ENCODE measurements at regions not wholly inside any gene's neighbourhood (a gene's known extent, or its start where the extent isn't known, plus 50 kb on each side); places are given as distances from the start of the nearest gene placed in this dataset.

DNA sequence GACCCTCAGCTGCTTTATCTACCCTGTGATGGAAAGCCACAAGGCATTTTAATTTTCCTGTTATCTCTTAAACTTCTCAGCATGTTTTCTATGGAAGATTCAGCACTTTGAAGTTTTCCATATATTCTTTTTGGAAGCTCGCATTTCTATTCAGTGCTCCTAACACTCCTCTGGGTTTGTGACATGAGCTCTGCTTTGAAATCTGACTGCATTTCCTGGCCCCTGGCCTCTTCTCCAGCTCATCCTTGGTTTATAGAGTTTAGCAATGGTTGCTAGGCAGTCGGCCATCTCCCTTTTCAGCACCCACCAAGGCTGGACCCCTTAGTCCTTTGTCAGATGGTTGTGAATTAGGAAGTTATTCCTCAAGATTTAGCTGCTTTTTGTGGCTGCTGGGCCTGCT lies 150.6 kb downstream of the KCNA5 start:
- DNase-seq (ENCODE audit: low spot score) (no peak), ATAC-seq (no peak)

DNA sequence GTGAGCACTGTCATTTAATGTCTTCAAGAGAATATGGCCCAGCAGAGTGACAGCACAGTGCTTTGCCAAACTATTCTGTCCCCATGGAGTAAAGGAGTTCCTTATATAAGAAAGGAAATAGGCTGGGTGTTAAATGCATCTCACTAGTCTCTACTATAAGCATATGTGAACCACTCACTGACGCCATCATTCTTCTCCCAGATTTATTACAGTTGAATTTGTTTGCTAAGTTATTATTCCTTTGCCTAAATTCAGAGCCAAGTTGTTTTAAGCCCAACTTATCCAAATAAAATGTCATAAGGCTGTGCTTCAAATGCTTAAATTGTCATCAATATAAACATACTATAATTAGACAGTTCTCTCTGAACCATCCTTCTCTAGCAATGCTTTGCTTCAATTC lies 151.6 kb downstream of the KCNA5 start:
- DNase-seq (ENCODE audit: low spot score): no peak
- no peak for ATAC-seq

DNA sequence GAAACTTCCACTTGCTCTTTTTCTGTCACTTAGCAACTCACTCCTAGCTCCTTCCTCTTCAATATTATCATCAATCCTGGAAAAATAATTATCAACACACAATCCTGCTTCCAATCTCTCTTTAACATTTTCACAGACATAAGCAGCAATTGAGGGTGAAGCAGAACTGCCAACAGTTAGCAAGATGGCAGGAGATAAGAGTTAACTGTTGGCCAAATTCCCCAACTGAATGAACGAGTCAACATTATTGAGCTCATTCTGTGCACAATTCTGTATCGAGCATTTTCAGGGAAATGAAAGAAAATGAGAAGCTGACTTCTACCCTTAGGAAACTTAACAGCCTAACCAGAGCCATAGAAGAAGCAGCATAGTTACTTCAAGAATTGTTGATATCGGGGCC lies 152.0 kb downstream of the KCNA5 start:
- DNase-seq (ENCODE audit: low spot score) (no peak), ATAC-seq (no peak)

DNA sequence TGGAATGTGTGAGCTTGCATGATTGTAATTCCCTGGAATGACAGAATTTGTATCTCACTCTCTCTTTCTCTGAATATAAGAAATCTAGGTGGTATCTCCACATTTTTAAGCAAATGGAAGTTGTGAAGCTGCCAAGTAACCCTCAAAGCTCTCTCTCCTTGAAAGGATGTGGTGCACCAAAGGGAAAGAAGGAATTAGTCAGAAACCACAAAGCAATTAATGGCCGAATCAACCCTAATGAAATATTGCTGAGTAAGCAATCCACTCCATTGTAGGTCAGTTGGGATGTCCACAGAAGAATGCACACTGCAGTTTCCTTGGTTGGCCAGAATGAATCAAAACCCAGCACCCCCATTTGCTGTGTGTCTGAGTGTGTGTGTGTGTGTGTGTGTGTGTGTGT lies 153.5 kb downstream of the KCNA5 start:
- ATAC-seq (no peak), DNase-seq (ENCODE audit: low spot score) (no peak)

DNA sequence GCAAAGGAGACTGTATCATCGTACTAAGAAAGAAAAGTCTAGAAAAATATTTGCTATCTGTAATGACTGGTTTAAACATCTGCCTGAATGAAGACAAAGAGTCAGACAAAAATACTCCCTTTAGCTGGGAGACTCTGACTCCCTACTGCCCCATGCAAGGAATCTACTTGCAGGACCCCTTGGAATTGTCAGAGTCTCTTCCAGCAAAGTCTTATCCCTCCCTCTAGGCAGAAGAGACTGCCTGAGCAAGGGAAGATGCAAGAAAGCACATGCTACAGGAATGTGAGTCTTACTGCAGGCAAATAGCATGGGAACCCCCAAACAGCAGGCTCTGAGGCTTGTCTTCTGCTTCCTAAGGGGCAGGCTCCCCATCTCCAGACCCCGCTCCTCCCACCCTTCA lies 154.0 kb downstream of the KCNA5 start:
- ATAC-seq (no peak), DNase-seq (ENCODE audit: low spot score) (no peak)

DNA sequence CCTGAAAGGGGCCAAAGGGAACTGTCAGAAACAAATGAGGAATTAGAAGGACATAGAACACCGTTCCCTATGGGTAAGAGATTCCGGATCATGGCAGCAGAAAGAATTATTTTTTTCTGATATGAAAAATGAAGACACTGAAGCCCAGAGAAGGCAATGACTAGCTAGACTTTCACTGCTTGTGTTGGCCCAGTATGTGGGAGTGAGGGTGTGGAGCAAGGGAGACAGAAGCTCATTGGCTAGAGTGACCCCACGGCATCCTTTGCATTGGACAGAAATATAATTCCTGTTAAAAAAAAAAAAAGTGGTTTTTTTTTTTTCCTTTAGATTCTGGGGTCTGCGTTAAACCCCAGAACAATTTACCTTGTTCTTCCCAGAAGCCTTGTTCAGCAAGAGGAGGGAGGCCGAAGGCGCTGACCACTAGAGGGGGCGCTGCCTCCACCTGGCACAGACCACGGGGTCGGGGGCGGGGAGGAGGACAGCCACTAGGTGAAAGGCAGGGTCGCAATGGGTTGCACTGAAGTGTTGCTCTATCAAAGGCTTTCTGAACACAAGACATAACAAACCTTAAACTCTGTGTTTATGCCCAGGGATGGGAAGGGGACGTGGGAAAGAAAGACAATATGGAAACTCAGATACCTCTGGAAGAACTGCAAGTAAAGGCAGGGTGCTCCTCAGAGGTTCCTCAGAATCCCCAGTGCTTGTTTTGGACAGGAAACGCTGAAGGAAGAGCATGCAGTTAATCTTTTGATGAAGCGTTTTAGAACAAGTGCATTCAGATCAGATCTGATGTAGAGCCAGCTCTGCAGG lies 156.8 kb downstream of the KCNA5 start:
- ATAC-seq (peak; percentile 76), DNase-seq (ENCODE audit: low spot score) (no peak)

DNA sequence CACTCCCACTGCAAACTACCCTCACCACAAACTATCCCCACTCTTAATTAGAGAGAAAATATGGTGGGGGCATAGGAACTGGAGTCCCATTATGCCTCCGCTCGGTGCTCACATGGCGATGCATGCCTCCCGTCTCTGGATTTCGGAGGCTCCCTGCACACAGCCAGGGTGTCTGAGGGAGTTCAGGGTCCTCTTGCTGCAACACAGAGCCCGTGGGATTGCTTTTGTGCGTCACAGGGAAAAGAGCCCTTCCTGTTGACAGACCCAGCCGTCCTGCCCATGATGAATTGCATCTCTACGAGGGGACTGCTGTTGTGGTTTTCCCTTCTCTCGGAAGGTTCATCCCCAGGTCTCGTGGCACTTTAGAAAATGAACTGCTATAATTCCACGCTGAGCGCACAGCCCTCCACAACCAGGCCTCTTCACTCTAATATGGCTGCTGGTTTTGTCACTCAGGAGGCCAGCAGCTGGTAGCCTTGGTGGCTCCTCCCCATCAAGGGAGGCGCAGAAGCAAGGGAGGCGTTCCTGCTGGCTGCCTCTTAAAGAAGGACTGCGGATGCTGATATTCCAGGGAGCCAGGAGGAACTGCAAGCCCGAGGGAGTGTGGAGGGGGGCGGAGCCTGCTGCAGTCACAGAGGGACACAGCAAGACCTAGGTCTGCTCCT lies 158.0 kb downstream of the KCNA5 start:
- DNase-seq (ENCODE audit: low spot score) (no peak), ATAC-seq (peak; percentile 60)

DNA sequence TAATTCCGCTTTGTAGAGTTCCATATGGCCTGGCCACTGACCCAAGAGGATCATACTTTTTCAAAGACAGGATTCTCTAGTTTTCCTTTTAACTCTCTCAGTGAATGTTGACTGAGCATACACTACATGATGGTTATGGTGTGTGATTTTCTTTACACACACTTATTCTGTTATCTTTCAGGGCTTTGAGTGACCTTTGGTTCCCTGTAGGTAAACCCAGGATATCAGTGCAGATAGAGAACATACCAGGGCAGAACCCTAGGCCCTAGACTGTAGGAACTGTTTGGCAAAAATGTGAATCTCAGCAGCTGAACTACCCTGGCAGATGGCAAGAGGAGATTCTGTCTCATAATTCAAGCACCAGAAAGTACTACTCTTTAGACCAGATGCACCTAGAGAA lies 159.6 kb downstream of the KCNA5 start:
- no peak for DNase-seq (ENCODE audit: low spot score)
- ATAC-seq: no peak

DNA sequence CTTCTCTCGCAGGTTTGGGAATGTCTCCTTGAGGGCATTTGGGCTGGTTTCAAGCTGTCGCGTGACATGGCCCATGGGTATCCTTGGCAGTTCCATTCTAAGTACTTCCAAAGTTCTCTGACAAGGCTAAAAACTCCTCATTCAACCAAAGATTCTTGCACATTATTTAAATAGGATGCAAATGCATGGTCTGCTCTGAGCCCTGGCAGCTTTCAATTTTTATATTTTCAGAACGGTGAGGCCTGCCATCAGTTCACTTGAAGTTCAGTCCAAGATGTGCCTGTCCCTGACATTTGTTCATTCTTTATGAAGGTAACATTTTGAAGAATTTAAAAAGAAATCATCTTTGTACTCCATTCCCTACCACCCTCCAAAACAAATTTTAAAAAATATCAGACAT lies 160.0 kb downstream of the KCNA5 start:
- DNase-seq (ENCODE audit: low spot score) (no peak), ATAC-seq (no peak)

DNA sequence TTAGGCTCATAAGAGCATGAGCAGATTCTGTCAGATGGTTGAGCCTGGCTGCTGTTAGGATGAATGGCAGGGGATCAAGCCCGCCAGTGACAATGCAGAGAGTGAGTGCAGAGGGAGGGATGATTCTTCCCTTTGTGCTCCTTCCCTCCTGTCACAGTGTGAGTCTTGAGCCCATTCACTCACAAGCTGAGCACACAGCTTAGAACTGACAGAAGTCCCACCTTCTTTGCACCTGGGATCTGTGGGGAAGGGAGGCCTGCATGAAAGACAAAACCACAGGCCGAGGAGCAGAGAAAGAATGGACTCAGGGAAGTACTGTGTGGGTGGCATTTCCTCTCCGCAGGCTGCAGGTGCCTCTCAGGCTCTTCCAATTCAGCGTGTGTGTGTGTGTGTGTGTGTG lies 160.6 kb downstream of the KCNA5 start:
- ATAC-seq: no peak
- DNase-seq (ENCODE audit: low spot score): no peak

DNA sequence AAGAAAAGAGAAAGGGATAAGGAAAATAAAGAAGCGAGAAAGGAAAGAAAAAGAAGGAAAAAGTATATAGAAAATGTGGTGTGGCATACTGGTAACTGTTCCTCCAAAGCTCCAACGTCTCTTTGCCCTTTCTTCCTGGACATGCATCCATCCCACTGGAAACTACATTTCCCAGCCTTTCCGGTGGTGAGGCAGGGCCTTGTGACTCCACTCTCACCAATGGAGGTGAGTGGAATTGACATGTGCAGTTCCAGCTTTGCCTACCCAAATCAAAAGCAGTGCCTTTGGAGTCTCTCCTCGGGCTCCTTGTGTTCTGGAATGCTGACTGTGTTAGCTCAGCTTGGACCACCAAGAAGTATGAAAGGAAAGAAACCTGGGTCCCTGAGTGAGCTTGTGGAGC lies 161.2 kb downstream of the KCNA5 start:
- ATAC-seq: no peak

DNA sequence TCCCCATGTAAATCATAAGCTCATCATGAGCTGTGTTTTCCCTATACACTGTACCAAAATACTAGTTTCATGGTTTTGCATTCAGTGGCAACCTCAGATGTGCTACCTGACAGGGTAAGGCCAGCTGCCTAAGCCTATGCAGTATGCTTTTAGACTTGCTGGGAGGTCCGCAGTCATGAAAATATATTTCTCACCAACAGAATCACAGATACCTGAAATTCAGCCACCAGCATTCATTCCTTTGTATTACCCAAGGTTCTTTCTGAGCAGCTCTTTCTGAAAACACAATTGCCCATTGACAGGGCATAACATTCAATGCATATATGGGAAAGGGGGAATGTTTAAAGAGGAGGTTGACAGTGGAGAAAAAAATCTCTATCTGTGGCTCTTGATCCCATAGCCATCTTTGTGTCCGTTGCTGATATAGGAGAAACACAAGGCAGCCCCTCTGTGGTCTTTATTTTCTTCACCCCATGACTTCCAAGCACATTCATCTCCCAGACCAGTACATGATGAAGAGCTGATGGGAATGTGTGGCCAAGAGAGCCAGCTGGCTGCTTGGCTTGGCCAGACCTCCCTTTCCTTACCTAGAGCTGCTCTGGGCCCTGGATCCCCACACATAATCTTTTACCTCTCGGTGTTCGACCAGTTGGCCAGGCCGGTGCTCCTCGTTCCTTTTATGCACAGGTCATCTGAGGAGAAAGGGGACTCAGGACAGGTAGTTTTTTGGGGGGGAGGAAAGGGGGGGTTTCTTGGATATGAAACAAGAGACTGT lies 162.9 kb downstream of the KCNA5 start:
- no peak for ATAC-seq

More for the DNA sequence above, 161.2 kb downstream of the KCNA5 start:
- no peak for DNase-seq (ENCODE audit: low spot score)

DNA sequence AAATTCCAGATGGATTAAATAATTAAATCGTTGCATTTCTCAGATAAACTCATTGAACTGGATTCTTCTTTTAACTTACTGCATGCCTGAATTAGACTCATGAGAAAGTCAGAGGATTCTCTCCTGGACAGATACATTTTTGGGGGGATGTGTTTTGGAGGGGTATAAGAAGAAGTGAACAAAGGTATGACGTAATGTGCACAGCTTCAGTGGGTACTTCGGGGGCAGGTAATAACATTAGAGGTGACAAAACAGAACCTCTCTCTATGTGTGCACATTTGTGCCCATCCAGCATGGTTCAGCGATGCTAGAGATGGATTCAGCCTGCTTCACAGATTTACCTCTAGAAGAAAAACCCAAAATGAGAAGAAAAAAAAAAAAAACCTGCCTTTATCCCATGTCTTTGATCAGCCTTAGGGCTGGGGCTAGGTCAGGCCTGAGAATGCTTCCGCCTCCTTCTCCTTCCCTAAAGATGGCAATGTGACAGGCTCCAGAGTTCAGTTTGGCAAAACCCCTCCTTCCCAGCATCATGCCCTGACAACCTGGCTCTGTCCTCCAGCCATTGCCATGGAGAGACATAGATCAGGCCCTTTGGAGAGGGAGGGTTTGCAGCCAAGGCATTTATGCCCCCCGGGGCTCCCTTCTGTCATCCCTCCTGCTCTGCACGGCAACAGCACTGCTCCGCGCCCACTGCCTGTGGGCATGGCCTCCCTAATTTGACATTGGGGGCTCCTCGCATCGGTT lies 166.7 kb downstream of the KCNA5 start:
- no peak for ATAC-seq
- no peak for DNase-seq (ENCODE audit: low spot score)

More for the DNA sequence above, 162.9 kb downstream of the KCNA5 start:
- DNase-seq (ENCODE audit: low spot score): no peak

DNA sequence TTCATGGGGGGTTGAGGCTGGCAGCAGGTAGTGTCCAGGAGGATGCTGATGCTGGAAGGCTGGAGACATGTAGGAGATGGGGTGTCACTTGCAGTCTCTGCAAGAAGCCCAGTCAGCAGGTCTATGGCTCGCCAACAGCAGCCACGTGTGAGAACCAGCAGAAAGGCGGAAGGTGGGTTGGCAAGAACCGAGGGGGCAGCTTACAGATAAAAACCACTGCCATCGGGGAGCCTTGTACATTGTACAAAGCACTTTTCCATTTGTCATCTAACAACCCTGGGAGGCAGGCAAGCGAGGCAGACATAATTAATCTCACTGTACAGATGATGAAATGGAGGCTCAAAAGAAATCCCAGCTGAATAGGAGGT lies 167.2 kb downstream of the KCNA5 start:
- DNase-seq (ENCODE audit: low spot score): no peak
- no peak for ATAC-seq

DNA sequence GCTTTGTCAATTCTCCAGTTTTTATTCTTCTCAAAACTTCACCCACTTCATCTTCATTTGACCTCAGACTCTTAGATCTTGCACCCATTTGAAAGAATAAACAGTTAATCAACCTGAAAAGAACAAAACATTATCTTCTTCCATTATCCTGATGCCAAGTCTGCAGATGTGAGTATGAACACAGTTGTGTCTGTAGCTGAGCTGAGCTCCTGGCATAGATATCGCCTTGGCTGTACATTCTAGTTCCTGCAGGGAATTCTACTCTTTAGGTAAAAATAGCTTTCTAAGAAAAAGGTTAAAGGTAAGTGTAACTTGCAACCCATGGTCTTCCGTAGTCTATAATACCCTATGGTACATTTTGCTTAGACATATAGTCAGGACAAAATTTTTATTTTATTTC lies 169.7 kb downstream of the KCNA5 start:
- ATAC-seq (no peak), DNase-seq (ENCODE audit: low spot score) (no peak)

DNA sequence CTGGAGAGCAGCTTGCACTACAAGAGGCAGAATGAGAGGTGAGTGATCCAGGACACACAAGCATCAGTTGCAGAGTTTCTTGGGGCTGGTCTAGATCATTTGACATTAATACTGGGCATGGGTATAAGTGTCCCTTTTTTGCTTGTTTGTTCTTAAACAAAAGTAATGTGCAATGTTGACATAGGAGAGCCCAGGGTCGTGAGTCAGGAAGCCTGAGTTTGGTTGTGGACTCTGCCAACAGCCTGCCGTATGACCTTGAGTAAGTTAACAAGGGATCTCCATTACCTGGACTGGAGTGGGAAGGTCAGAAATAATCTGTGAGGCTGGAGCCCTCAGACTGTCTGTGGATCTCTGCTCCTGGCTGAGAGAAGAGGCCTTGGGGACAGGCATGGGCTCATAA lies 170.3 kb downstream of the KCNA5 start:
- DNase-seq (ENCODE audit: low spot score): no peak
- no peak for ATAC-seq

DNA sequence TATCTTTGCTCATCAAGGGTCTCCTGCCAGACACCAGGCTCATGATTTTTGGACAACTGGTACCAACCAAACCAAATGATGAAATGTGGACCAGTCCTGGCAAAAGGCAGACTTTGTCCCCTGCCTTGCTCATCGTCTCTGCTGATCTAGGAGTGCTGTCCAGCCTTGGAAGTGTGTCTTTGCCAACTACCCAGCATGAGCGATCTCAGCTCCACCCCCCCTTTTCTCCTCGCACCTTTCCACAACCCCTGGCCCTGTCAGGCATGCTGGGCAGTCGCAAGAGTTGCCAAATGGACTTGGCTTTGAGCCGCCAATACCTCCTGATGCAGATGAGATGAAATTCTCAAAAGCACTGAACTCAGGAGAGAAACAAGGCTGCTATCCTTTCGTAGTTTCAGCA lies 174.3 kb downstream of the KCNA5 start:
- DNase-seq (ENCODE audit: low spot score) (no peak), ATAC-seq (no peak)

DNA sequence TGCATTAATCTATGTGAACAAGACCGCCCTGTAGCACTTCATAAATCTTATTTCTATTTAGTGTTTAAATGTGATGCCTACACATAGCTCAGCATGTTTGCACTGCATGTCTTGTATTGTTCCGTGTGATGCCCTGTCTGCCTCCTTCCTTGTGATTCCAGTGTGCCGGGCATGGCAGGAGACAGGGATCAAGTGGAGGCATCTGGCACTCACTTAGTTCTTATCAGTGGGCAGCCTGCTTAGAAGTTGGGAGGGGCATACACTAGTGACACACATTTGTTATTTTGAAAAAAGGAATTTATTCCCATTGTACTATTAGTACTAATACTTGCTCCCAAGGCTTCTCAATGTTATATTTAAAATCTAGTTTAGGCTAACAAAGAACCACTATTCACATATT lies 176.4 kb downstream of the KCNA5 start:
- ATAC-seq: no peak
- no peak for DNase-seq (ENCODE audit: low spot score)

DNA sequence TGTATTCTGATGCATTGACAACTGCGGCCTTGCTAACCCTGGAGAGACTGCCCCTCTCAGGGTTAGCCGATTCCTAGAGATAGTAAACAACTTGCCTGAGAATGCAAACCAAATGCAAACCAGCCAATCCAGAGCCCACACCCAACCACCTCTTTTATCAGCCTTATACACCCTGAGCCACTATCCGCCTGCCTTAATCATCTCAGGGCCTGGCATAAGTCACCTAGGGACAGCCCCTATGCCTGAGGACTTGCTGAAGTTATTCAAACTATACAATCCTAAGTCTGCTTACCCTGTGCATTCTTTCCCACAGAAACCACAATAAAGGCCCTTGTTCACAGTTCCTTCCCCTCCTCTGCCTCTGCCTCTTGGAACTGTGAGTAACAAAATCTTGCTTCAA lies 177.2 kb downstream of the KCNA5 start:
- DNase-seq (ENCODE audit: low spot score) (no peak), ATAC-seq (no peak)

DNA sequence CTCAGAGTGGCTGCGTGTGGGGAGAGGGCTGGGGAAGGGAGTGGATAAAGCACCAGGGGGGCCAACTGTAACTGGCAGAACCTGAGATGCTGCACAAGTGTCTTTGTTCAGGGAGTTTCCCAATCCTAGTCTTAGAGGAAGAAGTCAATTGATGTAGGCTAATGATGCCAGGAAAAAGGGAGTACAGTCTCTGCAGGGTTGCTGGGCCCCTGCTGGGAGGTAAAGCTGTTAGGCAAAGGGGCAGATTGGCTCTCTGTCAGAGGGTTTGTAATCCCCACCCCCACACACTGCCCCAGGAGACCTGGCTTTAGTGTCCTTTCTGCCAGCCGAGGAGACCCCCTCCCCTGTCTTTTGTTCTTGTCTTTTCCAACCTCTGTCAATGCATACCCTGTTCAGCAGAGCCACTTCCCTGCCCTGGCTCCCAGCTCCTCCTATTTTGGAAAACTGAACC lies 178.4 kb downstream of the KCNA5 start:
- no peak for DNase-seq (ENCODE audit: low spot score)
- no peak for ATAC-seq

DNA sequence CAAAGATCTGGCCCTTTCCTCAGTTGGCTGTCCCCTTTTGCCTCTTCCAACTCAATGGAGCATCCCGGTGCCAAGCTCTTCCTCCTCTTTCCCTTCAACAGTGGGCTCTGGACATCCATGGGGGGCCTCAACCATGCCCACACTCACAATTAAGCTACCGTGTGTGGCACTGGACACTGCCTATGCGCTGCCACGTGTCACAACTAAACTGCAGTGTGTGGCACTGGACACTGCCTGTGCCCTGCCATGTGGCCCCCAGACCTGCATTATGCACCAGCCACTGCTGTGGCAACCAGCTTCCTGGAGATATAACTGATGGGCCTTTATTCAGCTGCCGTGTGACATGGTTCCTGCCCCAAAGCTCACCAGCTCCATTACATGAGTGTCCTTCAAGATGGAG lies 179.1 kb downstream of the KCNA5 start:
- ATAC-seq (no peak), DNase-seq (ENCODE audit: low spot score) (no peak)
